ENCODE measurements at regions not wholly inside any gene's neighbourhood (a gene's known extent, or its start where the extent isn't known, plus 50 kb on each side); places are given as distances from the start of the nearest gene placed in this dataset.
"Not testable (repeated sequence)": the region's sequence is repeated elsewhere in the genome, so short reads cannot be mapped to it uniquely, and the experiment has no call there.

DNA sequence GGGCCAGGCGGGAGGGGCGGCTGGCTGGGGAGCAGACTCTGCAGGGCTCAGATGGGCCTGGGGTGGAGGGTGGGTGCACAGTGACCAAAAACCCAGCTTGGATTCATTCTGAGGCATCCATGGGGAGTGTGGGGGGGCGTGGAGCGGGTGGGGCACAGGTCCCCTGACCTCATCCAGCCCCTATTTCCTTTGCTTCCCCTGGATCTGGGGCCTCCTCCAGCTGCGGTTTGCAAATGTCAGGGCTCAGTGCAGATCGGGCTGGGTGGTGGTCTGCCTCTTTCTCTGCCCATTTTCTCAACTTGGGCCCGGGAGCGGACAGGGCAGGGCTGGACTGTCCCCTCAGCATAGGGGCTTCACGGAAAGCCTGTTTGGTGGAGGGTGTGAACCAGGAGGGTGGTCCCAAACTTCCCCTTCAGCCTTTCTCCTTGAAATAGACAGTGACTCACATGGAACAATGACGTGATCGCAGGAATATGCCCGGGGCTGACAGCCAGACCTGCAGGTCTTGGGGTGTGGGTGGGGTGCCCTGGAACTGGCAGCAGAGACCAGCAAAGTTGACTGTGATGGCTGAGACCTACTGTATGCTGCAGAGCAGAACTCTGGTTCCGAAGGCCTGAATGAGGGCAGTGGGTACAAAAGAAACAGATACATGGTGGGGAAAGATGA lies 72.9 kb upstream of the PODXL start:
- no peak overlapping the region for H3K4me3 Mint-ChIP-seq

GRCh38 chr7:131628634-131629033 lies 72.2 kb upstream of the PODXL start:
- Mint-ChIP-seq H3K36me3 (ENCODE audit: insufficient read depth) (no peaks in the 10 kb centered on the region), H3K4me3 (no peak overlapping the region), H3K27me3 (peaks cover 19 to 61% of the 10 kb centered on the region in 2 donors), H3K4me1 (ENCODE audit: low read depth in 2 of 2) (no peaks in the 10 kb centered on the region), H3K27ac (no peak overlapping the region), H3K9me3 (no peaks in the 10 kb centered on the region)
- ATAC-seq (replicated peaks) (no peak), DNase-seq (no peak)

More for the DNA sequence above, 72.9 kb upstream of the PODXL start:
- no peaks in the 10 kb centered on the region for H3K36me3 Mint-ChIP-seq (ENCODE audit: insufficient read depth)
- no peak overlapping the region for H3K27ac Mint-ChIP-seq
- ATAC-seq (replicated peaks) (no peak), DNase-seq (no peak)
- H3K4me1 Mint-ChIP-seq (ENCODE audit: low read depth in 2 of 2): no peaks in the 10 kb centered on the region
- no peaks in the 10 kb centered on the region for H3K9me3 Mint-ChIP-seq
- peaks cover 19 to 61% of the 10 kb centered on the region in 2 donors for H3K27me3 Mint-ChIP-seq

DNA sequence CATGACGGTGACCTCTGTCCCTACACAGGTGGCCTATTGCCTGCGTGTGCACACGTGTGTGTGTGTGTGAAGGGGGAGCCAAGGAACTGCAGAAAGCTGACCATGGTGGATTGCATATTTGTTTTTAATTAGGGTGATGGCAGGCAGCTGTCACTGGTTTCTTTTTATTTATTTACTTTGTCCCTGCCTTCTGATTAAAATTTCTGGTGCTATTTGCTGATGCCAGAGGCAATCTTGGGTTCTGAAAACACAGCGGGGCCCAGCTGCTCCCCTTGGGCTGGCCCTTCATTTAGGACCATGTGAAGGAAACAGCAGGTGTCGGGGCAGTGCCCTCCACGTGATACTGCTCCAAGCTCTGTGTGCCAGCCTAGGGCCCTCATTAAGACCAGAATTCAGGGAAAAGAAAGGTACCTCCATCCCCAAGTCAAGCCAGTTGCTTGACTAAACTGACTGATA lies 71.3 kb upstream of the PODXL start:
- DNase-seq (no peak), ATAC-seq (replicated peaks) (no peak)
- Mint-ChIP-seq H3K4me1 (ENCODE audit: low read depth in 2 of 2) (no peaks in the 10 kb centered on the region), H3K36me3 (ENCODE audit: insufficient read depth) (no peaks in the 10 kb centered on the region), H3K27me3 (peaks cover 21 to 63% of the 10 kb centered on the region in 2 donors), H3K27ac (no peak overlapping the region), H3K9me3 (no peaks in the 10 kb centered on the region), H3K4me3 (no peak overlapping the region)

DNA sequence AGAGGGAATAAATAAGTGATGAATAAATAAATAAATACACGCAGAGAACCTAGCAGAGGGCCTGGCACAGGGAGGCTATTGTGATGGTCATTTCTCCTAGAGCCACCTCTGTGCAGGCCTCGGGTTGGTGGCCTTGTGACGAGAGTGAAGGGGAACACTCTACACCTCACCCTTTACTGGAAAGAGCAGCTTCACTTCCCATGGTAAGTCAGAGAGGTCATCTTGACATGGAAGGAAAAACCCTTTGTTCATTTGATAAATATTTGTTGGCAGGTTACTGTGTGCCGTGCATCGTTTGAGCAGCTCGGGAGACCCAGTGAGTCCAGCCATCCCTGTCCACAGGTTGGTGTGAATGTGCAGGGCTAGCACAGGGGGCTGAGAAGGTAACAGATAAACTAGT lies 70.2 kb upstream of the PODXL start:
- H3K27ac Mint-ChIP-seq: no peak overlapping the region
- DNase-seq: no peak
- H3K9me3 Mint-ChIP-seq: no peaks in the 10 kb centered on the region
- no peak overlapping the region for H3K4me3 Mint-ChIP-seq
- no peaks in the 10 kb centered on the region for H3K4me1 Mint-ChIP-seq (ENCODE audit: low read depth in 2 of 2)
- peaks cover 23 to 66% of the 10 kb centered on the region in 2 donors for H3K27me3 Mint-ChIP-seq
- no peak for ATAC-seq (replicated peaks)
- H3K36me3 Mint-ChIP-seq (ENCODE audit: insufficient read depth): no peaks in the 10 kb centered on the region

- Mint-ChIP-seq H3K27me3 (peaks cover 18 to 59% of the 10 kb centered on the region in 2 donors), H3K27ac (no peak overlapping the region), H3K4me1 (ENCODE audit: low read depth in 2 of 2) (no peaks in the 10 kb centered on the region), H3K4me3 (no peak overlapping the region), H3K9me3 (no peaks in the 10 kb centered on the region), H3K36me3 (ENCODE audit: insufficient read depth) (no peaks in the 10 kb centered on the region)
- DNase-seq (no peak), ATAC-seq (replicated peaks) (no peak)
Measured at GRCh38 chr7:131625817-131626372, 69.5 kb upstream of the PODXL start.

DNA sequence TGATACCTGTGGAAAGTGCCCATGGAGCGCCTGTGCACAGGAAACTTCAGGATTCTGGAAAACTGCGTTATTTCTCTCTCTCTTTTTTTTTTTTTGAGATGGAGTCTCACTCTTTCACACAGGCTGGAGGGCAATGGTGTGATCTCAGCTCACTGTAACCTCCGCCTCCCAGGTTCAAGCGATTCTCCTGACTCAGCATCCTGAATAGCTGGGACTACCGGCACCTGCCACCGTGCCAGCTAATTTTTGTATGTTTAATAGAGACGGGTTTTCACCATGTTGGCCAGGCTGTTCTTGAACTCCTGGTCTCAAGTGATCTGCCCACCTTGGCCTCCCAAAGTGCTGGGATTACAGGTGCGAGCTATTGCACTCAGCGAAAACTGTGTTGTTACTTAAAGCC lies 68.9 kb upstream of the PODXL start:
- H3K4me3 Mint-ChIP-seq; H3K36me3 Mint-ChIP-seq (ENCODE audit: insufficient read depth); DNase-seq; H3K9me3 Mint-ChIP-seq; H3K4me1 Mint-ChIP-seq (ENCODE audit: low read depth in 2 of 2); H3K27ac Mint-ChIP-seq; ATAC-seq (replicated peaks): not testable (repeated sequence)
- peaks cover 12 to 53% of the 10 kb centered on the region in 2 donors for H3K27me3 Mint-ChIP-seq

- no peaks in the 10 kb centered on the region for H3K9me3 Mint-ChIP-seq
- no peak overlapping the region for H3K4me3 Mint-ChIP-seq
- ATAC-seq (replicated peaks): no peak
- no peaks in the 10 kb centered on the region for H3K4me1 Mint-ChIP-seq (ENCODE audit: low read depth in 2 of 2)
- H3K27me3 Mint-ChIP-seq: peaks cover 12 to 45% of the 10 kb centered on the region in 2 donors
- H3K27ac Mint-ChIP-seq: no peak overlapping the region
- DNase-seq: no peak
- no peaks in the 10 kb centered on the region for H3K36me3 Mint-ChIP-seq (ENCODE audit: insufficient read depth)
Measured at GRCh38 chr7:131624536-131624935, 68.1 kb upstream of the PODXL start.

- H3K4me1 Mint-ChIP-seq (ENCODE audit: low read depth in 2 of 2): no peaks in the 10 kb centered on the region
- DNase-seq: no peak
- no peak overlapping the region for H3K27ac Mint-ChIP-seq
- ATAC-seq (replicated peaks): no peak
- H3K36me3 Mint-ChIP-seq (ENCODE audit: insufficient read depth): no peaks in the 10 kb centered on the region
- no peak overlapping the region for H3K4me3 Mint-ChIP-seq
- H3K27me3 Mint-ChIP-seq: peaks cover 18 to 31% of the 10 kb centered on the region in 2 donors
- H3K9me3 Mint-ChIP-seq: no peaks in the 10 kb centered on the region
Measured at GRCh38 chr7:131623154-131623553, 66.7 kb upstream of the PODXL start.

- Mint-ChIP-seq H3K27ac (no peak overlapping the region), H3K4me3 (no peak overlapping the region), H3K36me3 (ENCODE audit: insufficient read depth) (no peaks in the 10 kb centered on the region), H3K9me3 (no peaks in the 10 kb centered on the region), H3K27me3 (peaks cover 25% of the 10 kb centered on the region in 2 donors), H3K4me1 (ENCODE audit: low read depth in 2 of 2) (no peaks in the 10 kb centered on the region)
- no peak for DNase-seq
- no peak for ATAC-seq (replicated peaks)
Measured at GRCh38 chr7:131621652-131622051, 65.2 kb upstream of the PODXL start.

DNA sequence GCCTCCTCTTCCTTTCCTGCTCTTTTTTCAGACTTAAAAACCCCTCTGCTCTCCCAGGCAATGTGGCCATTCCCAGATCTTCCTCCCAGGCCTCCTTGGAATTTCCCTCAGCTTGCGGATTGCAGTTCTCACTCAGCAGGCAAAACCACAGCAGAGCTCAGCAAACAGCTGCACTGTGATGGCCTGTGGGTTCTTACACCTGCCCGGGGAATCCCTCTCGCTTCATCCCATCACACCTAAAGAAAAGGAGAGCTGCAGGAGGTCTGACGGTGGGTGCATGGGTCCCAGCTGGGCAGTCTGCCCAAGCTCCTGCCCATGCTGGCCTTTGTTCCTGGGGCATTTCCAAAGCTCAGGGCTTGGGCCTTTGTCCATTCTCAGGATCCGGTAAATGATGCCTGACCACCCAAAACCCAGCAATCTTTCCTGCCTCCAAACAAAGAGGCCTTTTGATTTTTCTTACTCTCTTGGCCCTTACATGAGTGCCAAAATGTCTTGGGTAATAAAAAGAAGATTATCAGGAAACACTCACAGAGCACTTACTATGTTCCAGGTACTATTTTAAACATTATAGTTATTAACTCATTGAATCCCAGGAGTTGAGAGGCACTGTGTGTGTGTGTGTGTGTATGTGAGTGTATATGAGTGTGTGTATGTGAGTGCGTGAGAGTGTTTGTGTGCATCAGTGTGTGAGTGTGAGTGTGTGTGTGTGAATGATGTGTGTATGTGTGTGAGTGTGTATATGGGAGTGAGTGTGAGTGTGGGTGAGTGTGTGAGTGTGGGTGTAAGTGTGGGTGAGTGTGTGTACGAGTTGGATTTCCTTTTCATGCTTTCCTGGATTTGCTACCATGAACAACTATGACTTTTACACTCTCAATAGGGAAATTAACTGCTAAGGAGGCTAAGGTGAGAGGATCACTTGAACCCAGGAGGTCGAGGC lies 64.5 kb upstream of the PODXL start:
- no peaks in the 10 kb centered on the region for H3K36me3 Mint-ChIP-seq (ENCODE audit: insufficient read depth)
- no peak for ATAC-seq (replicated peaks)
- no peaks in the 10 kb centered on the region for H3K4me1 Mint-ChIP-seq (ENCODE audit: low read depth in 2 of 2)
- H3K9me3 Mint-ChIP-seq: no peaks in the 10 kb centered on the region
- no peak overlapping the region for H3K27ac Mint-ChIP-seq
- no peak for DNase-seq
- no peak overlapping the region for H3K4me3 Mint-ChIP-seq
- peaks cover 23 to 24% of the 10 kb centered on the region in 2 donors for H3K27me3 Mint-ChIP-seq

DNA sequence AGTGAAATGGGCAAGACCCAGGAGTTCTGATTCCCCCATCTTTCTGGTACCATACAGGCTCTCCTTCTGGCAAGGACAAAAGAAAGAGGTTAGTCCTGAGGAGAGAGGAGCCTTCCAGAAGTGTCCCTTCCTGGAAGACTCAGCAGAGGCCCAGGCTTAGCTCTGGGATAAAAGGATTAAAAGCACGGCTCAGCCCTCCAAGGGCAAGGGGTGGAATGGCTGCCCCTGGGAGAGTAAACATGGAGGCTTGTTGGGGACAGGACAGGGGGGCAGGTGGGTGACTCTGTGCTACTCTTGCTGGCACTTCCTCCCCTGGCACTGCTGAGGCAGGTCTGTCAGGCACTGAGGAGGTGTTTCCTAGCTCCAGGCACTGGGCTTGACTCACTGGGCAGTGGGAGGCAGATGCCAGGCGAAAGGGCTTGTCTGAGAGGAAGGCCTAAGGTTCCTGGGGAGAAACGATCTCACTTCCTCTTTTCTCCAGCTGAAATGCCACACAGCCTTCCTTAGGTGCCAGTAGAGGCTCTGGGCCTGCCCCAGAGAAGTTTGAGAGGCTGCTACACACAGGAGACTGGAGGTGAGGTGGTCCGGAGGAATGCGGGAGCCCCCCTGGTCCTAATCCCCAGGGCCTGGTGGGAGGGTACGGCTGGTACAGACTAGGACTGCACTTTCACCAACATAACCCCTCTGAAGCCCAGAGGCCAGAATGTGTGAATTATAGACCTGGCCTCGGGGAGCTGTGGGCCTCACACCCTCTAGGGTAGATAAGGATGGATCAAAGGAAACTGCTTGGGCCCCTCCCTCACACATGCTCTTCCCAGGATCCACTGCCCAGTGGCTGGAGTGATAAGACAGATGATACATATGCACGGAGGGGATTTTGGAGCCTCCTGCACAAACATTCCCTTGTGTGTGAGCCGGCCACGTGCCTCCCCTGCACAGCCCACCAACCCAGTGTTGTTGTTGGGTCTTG lies 63.2 kb upstream of the PODXL start:
- ATAC-seq (replicated peaks) (no peak), DNase-seq (no peak)
- Mint-ChIP-seq H3K4me3 (no peak overlapping the region), H3K27me3 (peaks cover 20 to 23% of the 10 kb centered on the region in 2 donors), H3K9me3 (no peaks in the 10 kb centered on the region), H3K27ac (no peak overlapping the region), H3K4me1 (ENCODE audit: low read depth in 2 of 2) (no peaks in the 10 kb centered on the region), H3K36me3 (ENCODE audit: insufficient read depth) (no peaks in the 10 kb centered on the region)

DNA sequence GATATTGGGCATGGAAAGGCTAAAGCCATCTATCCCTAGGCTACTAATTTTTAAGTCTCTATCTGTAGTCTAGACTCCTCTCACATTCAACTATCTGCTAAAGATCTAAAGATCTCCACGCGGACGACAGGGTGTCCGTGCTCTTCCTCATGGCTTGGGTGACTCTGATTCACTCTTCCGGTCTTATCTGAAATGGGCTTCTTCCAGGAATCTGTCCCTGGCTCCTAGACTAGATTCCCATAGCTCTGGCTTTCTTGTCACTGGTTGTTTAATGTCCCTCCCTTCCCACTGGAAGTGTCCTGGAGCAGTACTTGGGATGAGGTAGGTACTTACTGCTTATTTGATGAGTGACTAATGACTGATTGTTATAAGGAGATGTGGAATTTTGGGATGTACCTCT lies 62.0 kb upstream of the PODXL start:
- Mint-ChIP-seq H3K27ac (no peak overlapping the region), H3K27me3 (peaks cover 22 to 23% of the 10 kb centered on the region in 2 donors), H3K9me3 (no peaks in the 10 kb centered on the region), H3K4me3 (no peak overlapping the region), H3K4me1 (ENCODE audit: low read depth in 2 of 2) (no peaks in the 10 kb centered on the region), H3K36me3 (ENCODE audit: insufficient read depth) (no peaks in the 10 kb centered on the region)
- ATAC-seq (replicated peaks) (no peak), DNase-seq (no peak)

Measured in effector memory CD8-positive, alpha-beta T cell (primary cell).